HL-60 (cell line): ENCODE measurements at regions not wholly inside any gene's neighbourhood (a gene's known extent, or its start where the extent isn't known, plus 50 kb on each side); places are given as distances from the start of the nearest gene placed in this dataset.

Source experiments
- GABPA ChIP-seq: IDR thresholded peaks from 2 replicates; pipeline ENCODE4 v1.6.1; 2012; ENCODE audit warnings: low read depth
- POLR2AphosphoS5 ChIP-seq: IDR thresholded peaks from 2 replicates; pipeline ENCODE4 v1.6.1; 2012; ENCODE audit warnings: low read depth
- SPI1 ChIP-seq: IDR thresholded peaks from 2 replicates; pipeline ENCODE4 v1.6.1; 2012; ENCODE audit warnings: low read depth, mild to moderate bottlenecking, borderline replicate concordance
- TF ChIP-seq, protein P1 (sequence below): IDR thresholded peaks from one replicate; pipeline ENCODE4 v1.5.1; 2011; ENCODE audit warnings: low read length, control low read depth, inconsistent platforms; ENCODE audit not compliant: insufficient read depth
- TF ChIP-seq, protein P2 (sequence below): IDR thresholded peaks from 2 replicates; pipeline ENCODE4 v1.6.1; 2012; ENCODE audit warnings: low read depth; ENCODE audit not compliant: insufficient replicate concordance

DNA sequence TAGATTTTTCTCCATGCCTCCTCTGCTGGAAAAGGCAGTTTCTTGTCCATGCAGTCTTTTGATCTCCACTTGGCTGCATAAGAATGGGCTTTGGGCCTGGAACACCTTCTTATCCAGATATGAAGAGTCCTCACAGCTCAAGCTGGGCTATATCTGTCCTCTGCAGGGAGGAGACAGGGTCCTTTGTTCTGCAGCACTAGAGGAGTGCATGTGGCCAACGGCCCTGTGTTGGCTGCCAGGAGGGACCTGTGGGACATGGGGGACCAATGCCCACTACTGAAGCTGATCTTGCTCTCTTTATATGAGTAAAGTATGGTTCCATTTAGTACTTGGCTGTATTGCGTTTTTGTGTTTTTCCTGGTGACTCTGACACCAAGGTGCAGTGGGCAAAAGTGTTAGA lies 157.3 kb upstream of the ABI3BP start:
- TF ChIP-seq, protein P1, sequence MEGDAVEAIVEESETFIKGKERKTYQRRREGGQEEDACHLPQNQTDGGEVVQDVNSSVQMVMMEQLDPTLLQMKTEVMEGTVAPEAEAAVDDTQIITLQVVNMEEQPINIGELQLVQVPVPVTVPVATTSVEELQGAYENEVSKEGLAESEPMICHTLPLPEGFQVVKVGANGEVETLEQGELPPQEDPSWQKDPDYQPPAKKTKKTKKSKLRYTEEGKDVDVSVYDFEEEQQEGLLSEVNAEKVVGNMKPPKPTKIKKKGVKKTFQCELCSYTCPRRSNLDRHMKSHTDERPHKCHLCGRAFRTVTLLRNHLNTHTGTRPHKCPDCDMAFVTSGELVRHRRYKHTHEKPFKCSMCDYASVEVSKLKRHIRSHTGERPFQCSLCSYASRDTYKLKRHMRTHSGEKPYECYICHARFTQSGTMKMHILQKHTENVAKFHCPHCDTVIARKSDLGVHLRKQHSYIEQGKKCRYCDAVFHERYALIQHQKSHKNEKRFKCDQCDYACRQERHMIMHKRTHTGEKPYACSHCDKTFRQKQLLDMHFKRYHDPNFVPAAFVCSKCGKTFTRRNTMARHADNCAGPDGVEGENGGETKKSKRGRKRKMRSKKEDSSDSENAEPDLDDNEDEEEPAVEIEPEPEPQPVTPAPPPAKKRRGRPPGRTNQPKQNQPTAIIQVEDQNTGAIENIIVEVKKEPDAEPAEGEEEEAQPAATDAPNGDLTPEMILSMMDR = no peak
- TF ChIP-seq POLR2AphosphoS5 = no peak
- TF ChIP-seq GABPA = no peak
- TF ChIP-seq, protein P2, sequence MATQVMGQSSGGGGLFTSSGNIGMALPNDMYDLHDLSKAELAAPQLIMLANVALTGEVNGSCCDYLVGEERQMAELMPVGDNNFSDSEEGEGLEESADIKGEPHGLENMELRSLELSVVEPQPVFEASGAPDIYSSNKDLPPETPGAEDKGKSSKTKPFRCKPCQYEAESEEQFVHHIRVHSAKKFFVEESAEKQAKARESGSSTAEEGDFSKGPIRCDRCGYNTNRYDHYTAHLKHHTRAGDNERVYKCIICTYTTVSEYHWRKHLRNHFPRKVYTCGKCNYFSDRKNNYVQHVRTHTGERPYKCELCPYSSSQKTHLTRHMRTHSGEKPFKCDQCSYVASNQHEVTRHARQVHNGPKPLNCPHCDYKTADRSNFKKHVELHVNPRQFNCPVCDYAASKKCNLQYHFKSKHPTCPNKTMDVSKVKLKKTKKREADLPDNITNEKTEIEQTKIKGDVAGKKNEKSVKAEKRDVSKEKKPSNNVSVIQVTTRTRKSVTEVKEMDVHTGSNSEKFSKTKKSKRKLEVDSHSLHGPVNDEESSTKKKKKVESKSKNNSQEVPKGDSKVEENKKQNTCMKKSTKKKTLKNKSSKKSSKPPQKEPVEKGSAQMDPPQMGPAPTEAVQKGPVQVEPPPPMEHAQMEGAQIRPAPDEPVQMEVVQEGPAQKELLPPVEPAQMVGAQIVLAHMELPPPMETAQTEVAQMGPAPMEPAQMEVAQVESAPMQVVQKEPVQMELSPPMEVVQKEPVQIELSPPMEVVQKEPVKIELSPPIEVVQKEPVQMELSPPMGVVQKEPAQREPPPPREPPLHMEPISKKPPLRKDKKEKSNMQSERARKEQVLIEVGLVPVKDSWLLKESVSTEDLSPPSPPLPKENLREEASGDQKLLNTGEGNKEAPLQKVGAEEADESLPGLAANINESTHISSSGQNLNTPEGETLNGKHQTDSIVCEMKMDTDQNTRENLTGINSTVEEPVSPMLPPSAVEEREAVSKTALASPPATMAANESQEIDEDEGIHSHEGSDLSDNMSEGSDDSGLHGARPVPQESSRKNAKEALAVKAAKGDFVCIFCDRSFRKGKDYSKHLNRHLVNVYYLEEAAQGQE = no peak
- TF ChIP-seq SPI1 = no peak
